ENCODE measurements at regions not wholly inside any gene's neighbourhood (a gene's known extent, or its start where the extent isn't known, plus 50 kb on each side); places are given as distances from the start of the nearest gene placed in this dataset.

- no peak for TF ChIP-seq CTCF (conservative IDR thresholded peaks at IDR 0.05; ENCODE audit: low read depth, low read length)
- TF ChIP-seq EZH2 (IDR thresholded peaks at IDR 0.05; ENCODE audit: borderline replicate concordance, low read depth, low read length, poor library complexity, severe bottlenecking): no peak
These were observed 447.8 kb upstream of the CCDC179 start for GRCh38 chr11:23308041-23308440.
